ENCODE measurements at regions not wholly inside any gene's neighbourhood (a gene's known extent, or its start where the extent isn't known, plus 50 kb on each side); places are given as distances from the start of the nearest gene placed in this dataset.

DNA sequence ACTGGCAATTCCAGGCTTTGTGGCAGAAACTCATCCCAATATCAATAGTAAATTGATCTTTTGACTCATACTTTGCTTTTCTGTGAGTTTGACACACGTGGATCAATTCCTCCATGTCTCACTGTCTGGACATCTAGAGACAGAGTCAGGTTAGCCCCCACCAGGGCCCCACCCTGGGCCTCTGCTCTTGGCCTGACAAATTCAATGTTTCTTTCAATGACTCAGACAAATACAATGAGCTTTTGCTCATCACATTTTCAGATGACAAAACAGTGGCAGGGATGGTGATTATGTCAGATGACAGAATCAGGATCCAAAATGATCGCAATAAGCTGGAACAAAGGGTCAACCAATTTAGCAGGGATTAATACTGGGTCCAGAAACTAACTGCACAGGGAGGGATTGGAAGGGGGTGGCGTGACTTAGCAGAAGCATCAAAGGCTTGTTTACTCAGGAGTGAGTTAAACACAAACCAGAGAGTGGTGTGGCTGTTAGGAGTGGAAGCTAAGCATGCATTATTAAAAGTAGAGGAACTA is 90.5 kb upstream of the ASIC2 start:
- no peak for ATAC-seq
- H3K4me3 ChIP-seq (replicated peaks in 1 of 3; ENCODE audit: insufficient read depth in 1 of 3, low read depth in 2 of 3, low read length in 3 of 3) = no peak overlapping the region
- no peak for FAIRE-seq
- no peak overlapping the region for H3K9ac ChIP-seq (ENCODE audit: insufficient read depth, low read depth, low read length)
- no peaks in the 10 kb centered on the region for H3K79me2 ChIP-seq (ENCODE audit: insufficient read depth, low read length)
- in situ Hi-C loops (cut with HindIII; ENCODE audit: extremely low pct_ligation_motif_present, low pct_unique_long_range_greater_than_20kb) = no loop called here
- ChIA-PET CTCF (ENCODE audit: low intra/inter-chr PET ratio, low total read pairs) (no interaction called here), POLR2A (no interaction called here)
- WGBS (ENCODE audit: low lambda C conversion rate) = 2% methylated on average over 3 of the region's 3 CpGs
- no peaks in the 10 kb centered on the region for H3K27me3 ChIP-seq (ENCODE audit: control insufficient read depth in 1 of 2, insufficient read depth in 2 of 2, low read length in 2 of 2)
- DNase-seq (ENCODE audit: low spot score) = no peak
- BruUV-seq (replicated peaks) = no TSS peak
- no peaks in the 10 kb centered on the region for H4K20me1 ChIP-seq (ENCODE audit: insufficient read depth, low read length)
- no peak overlapping the region for H2AFZ ChIP-seq (ENCODE audit: low read length)
- intact Hi-C loops (cut with micrococcal nuclease; ENCODE audit: unreplicated experiment) = no loop called here
- no peak overlapping the region for H3K27ac ChIP-seq (ENCODE audit: extremely low read length, insufficient read depth, low read length)
- no peaks in the 10 kb centered on the region for H3K9me3 ChIP-seq (ENCODE audit: low read length)
- no peak overlapping the region for H3K4me2 ChIP-seq (ENCODE audit: low read depth, low read length)
- H3K4me1 ChIP-seq (ENCODE audit: insufficient read depth, low read length) = peaks cover 7% of the 10 kb centered on the region; the same call in 1 of the 2 replicates
- no peaks in the 10 kb centered on the region for H3K36me3 ChIP-seq (replicated peaks in 1 of 2; ENCODE audit: control insufficient read depth in 1 of 2, insufficient read depth in 2 of 2, low read length in 2 of 2)
- TF ChIP-seq, protein P1, sequence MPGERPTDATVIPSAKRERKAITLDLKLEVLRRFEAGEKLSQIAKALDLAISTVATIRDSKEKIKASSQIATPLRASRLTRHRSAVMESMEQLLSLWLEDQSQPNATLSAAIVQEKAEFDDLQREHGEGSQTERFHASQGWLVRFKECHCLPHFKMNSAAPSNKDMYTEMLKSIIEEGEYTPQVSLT (CRISPR knock-in tag; IDR thresholded peaks at IDR 0.05; ENCODE audit: borderline replicate concordance, low read depth) = no peak
- no peak for TF ChIP-seq GZF1 (CRISPR knock-in tag; IDR thresholded peaks at IDR 0.05)
- TF ChIP-seq ZSCAN9 (CRISPR knock-in tag; IDR thresholded peaks at IDR 0.05; ENCODE audit: borderline replicate concordance) = no peak
- no peak for TF ChIP-seq ARNT (IDR thresholded peaks at IDR 0.05)
- TF ChIP-seq ZIK1 (CRISPR knock-in tag; IDR thresholded peaks at IDR 0.05; ENCODE audit: borderline replicate concordance, low read depth) = no peak
- TF ChIP-seq PLRG1 (conservative IDR thresholded peaks at IDR 0.05) = no peak
- TF ChIP-seq MAX (IDR thresholded peaks at IDR 0.05) = no peak
- TF ChIP-seq ZNF644 (CRISPR knock-in tag; IDR thresholded peaks at IDR 0.05; ENCODE audit: low read depth) = no peak
- TF ChIP-seq SMARCC2 (IDR thresholded peaks at IDR 0.05) = no peak
- TF ChIP-seq NFIC (IDR thresholded peaks at IDR 0.05; ENCODE audit: low read length) = no peak
- TF ChIP-seq HOXA3 (CRISPR knock-in tag; IDR thresholded peaks at IDR 0.05) = no peak
- TF ChIP-seq, protein P2, sequence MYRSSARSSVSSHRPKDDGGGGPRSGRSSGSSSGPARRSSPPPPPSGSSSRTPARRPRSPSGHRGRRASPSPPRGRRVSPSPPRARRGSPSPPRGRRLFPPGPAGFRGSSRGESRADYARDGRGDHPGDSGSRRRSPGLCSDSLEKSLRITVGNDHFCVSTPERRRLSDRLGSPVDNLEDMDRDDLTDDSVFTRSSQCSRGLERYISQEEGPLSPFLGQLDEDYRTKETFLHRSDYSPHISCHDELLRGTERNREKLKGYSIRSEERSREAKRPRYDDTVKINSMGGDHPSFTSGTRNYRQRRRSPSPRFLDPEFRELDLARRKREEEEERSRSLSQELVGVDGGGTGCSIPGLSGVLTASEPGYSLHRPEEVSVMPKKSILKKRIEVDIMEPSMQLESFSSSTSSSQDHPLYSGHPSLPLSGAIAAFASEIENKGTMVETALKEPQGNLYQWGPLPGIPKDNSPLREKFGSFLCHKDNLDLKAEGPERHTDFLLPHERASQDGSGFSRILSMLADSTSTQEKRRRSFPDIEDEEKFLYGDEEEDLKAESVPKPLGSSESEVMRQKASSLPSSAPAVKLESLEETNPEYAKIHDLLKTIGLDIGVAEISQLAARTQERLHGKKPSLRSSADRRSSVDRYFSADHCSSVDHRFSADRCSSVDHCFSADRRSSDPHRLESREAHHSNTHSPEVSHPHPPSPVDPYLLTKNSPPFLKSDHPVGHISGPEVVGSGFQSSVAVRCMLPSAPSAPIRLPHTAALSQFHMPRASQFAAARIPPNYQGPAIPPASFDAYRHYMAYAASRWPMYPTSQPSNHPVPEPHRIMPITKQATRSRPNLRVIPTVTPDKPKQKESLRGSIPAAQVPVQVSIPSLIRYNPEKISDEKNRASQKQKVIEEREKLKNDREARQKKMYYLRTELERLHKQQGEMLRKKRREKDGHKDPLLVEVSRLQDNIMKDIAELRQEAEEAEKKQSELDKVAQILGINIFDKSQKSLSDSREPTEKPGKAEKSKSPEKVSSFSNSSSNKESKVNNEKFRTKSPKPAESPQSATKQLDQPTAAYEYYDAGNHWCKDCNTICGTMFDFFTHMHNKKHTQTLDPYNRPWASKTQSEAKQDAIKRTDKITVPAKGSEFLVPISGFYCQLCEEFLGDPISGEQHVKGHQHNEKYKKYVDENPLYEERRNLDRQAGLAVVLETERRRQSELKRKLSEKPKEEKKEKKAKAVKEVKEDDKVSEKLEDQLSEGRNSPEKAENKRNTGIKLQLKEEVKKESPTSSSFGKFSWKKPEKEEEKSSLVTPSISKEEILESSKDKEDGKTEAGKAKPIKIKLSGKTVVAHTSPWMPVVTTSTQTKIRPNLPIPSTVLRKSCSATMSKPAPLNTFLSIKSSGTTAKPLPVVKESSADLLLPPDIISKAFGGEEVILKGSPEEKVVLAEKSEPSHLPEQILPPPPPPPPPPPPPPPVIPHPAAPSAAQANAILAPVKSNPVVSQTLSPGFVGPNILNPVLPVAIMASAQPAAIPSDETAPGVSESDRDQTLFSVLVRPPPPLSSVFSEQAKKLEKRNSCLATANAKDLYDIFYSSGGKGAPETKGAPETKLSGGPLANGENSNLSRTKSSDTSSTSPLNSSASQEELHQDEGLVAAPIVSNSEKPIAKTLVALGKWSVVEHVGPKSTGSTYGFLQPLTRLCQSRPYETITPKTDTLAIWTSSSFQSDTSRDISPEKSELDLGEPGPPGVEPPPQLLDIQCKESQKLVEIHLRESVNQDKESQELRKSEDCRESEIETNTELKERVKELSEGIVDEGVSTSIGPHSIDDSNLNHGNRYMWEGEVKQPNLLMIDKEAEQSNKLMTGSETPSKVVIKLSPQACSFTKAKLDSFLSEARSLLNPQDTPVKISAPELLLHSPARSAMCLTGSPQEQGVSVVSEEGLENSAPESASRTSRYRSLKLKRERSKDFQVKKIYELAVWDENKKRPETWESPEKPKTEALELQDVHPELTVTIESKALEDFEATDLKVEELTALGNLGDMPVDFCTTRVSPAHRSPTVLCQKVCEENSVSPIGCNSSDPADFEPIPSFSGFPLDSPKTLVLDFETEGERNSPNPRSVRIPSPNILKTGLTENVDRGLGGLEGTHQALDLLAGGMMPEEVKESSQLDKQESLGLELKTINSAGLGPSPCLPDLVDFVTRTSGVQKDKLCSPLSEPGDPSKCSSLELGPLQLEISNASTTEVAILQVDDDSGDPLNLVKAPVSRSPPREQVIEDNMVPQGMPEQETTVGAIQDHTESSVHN (CRISPR knock-in tag; IDR thresholded peaks at IDR 0.05) = no peak
- TF ChIP-seq U2AF1 (optimal IDR thresholded peaks at IDR 0.05; ENCODE audit: low read depth, low read length) = no peak
- no peak for TF ChIP-seq ZNF546 (CRISPR knock-in tag; conservative IDR thresholded peaks at IDR 0.05)

All from HepG2 (cell line).